CD4-positive, alpha-beta T cell treated with Interleukin-21 for 1 hour (primary cell): ENCODE measurements at regions not wholly inside any gene's neighbourhood (a gene's known extent, or its start where the extent isn't known, plus 50 kb on each side); places are given as distances from the start of the nearest gene placed in this dataset.

ENCODE experiments used
- DNase-seq: peaks from one replicate; pipeline ENCODE4 v3.0.0-alpha.2; 2020

GRCh38 chr5:74205767-74206578 is 434.6 kb downstream of the ENC1 start:
- no peak for DNase-seq

- DNase-seq = no peak
Observed at GRCh38 chr5:74201334-74202081, 439.0 kb downstream of the ENC1 start.

- no peak for DNase-seq
Observed at GRCh38 chr5:74200560-74200959, 440.0 kb downstream of the ENC1 start.

DNA sequence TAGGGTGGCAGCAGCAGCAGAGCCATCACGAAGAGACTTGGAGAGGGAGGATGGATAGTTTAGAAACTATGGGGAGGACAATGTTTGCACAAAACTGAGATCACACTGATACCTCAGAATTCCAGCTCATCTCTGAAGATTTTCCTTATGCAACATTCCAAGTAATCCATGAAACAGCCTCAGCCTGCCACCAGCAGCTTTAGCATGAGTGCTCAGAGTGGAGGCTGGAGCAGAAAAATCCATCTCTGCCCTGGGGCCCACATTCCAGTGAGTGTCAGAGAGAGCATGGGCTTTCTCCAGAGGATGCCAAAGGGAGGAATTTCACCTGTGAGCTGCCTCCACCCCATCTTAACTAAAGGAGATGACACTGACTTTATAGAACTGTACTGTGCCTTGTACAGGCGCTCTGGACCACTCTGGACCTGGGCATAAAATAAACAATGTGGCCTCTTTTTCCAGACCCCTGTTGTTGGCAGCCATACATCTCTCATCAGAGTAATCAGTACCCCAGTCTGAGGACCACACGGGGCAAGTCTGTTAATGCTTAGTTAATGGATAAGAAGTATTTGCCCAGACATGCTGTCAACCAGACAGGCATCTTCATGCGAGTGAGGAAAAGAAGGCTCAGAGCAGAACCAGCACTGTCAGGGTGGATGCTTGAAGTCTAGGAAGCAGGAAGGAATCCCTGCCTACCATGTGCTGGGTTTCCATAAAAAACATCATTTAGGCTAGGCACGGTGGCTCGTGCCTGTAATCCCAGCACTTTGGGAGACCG is 440.9 kb downstream of the ENC1 start:
- no peak for DNase-seq

DNA sequence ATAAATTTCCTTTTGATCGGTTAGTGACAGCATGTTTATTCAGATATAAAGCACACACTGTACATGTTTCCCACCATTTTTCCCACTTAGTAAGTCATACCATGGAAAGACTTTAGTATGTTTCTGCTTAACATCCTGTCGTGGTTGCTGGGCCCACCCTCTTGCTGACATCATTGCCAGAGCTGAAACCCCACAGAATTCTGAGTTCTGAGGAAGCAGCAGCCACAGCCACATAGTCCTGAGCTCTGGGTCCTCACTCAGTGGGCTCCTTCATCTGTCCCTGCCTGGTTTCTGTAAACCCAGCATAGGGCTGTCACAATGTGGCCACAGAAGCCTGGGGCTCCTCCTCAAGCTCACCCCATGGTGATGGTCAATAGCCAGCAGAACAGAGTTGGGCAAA is 441.5 kb downstream of the ENC1 start:
- no peak for DNase-seq

- no peak for DNase-seq
Observed at GRCh38 chr5:74198156-74198555, 442.4 kb downstream of the ENC1 start.

DNA sequence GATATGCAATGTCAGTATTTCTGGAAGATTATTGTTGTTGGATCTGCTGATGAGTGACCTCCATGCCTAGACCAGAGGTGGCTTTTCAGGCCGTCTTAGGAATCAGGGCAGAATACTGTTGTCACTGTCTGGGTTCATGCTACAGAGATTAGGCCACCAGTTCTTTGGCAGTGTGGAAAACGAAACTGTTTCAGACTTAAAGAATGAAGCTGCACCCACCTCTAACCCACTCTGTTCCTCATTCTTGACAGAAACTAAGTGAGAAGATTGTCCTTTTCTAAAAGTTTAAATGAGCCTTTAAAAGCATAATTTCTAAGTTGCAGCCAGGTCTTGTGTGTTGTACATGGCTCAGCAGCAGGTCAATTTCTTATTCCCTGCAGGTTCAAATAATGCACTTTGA is 444.3 kb downstream of the ENC1 start:
- DNase-seq = no peak

GRCh38 chr5:74194196-74194595 is 446.3 kb downstream of the ENC1 start:
- DNase-seq = no peak

GRCh38 chr5:74192606-74193299 is 447.8 kb downstream of the ENC1 start:
- no peak for DNase-seq

DNA sequence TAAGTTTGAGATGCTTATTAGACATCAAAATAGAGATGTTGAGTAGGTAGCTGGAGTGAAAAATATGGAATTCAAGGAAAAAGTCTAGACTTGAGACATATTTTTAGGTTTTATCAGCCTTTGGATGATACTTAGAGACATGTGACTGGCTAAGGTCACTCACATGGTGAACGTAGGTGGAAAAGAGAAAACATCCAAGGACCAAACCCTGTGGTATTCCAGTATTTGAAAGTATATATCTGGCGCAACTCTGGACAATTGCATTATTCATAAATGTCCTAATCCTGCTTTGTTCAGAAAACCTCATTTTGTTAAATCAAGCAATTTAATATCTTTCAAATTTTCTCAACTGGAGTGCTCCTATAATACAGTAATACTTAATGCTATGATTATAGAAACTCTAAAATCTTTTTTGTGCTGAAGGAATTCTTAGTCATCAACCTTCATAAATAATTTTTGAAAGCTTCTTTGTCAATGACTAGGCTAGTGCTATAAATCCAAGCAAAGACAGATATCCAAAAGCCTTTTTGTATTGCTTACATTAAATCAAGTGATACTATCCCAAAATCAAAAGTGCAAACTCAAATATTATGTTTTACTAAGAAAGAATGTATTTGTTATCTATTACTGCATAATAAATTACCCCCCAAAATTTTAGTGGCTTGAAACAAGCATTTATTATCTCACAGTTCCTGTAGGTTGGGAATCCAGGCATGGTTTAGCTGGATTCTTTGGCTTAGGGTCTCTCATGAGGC is 452.0 kb downstream of the ENC1 start:
- no peak for DNase-seq

GRCh38 chr5:74187757-74188156 is 452.8 kb downstream of the ENC1 start:
- no peak for DNase-seq

- DNase-seq = no peak
Observed at GRCh38 chr5:74186356-74187315, 453.9 kb downstream of the ENC1 start.

GRCh38 chr5:74185599-74185998 is 454.9 kb downstream of the ENC1 start:
- DNase-seq = no peak

DNA sequence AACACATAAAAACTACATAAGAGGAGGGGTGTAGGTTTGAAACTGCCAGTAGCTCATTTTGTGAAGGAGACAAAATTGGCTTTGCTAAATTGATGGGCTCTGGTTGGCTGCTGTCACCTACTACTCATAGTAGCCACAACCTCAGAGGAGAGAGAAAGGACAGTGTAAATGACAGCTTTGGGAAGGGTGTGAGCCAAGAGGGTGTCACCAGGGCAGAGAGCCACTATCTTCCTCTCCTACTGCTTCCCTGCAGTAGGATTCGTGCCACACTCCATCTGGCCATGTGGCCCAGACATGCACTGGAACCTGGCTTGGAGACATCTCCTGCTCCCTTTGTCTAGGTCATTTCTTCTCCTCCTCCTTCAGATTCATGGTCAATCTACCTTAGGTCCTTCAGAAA is 455.9 kb downstream of the ENC1 start:
- DNase-seq = no peak

DNA sequence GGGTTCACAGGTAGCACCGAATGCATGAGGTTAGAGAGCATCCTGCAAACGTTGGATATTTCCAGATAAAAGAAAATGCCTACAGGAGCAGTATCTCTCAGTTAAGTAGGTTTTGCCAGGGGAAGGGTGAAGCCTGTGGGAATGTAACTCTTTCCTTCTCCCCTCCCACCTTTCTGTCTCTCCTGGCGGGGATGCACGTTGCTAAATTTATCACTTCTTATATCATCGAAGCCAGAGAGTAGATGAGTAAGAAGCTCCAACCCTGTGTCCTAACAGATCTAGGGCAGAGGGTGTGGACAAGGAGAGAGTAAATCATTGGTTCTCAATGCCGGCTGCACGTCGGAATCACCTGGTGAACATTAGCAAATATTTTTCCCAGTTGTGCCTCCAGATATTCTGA is 457.5 kb downstream of the ENC1 start:
- no peak for DNase-seq

- no peak for DNase-seq
Observed at GRCh38 chr5:74182603-74183002, 457.9 kb downstream of the ENC1 start.

- DNase-seq = no peak
Observed at GRCh38 chr5:74179701-74180100, 460.8 kb downstream of the ENC1 start.

DNA sequence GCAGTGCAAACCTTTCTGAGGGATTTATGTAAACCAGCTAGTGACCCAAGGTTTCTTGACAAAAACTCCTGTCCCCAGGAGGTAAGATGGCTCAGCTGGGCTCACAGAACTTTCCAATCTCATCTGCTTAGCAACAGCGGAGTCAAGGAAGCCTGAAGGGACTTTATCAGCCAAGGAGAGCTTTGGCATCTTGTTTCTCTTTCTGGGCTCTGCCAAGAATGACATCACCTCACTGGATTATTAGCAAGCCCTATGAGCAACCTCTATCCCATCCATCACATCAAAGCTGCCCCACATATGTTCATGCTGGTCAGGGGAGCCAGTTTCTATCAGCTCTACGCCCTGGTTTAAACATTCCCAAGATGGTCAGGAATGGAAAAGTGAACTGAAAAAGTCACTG is 461.3 kb downstream of the ENC1 start:
- DNase-seq = no peak

GRCh38 chr5:74177961-74178360 is 462.6 kb downstream of the ENC1 start:
- DNase-seq = no peak

GRCh38 chr5:74174366-74174765 is 466.2 kb downstream of the ENC1 start:
- DNase-seq = no peak

DNA sequence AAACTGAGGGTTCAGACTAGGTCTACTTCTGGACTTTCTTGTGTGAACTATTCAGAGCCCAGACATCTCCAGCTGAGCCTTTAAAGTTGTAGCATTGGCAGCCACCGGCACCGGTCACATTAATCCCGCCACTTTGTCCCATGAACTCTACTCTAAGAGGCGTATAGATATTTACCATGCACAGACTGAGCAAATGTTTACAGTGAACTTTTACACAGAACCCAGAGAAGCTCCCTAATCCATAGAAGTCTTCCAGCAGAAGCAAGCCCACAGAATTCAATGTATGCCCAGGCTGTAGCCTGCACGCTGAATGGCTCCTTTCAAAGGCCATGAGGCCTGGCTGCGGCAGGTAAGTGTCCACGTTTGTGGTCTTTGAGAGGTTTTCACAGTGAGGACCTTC is 466.9 kb downstream of the ENC1 start:
- DNase-seq = no peak
